IMR-90 (cell line): ENCODE measurements at regions not wholly inside any gene's neighbourhood (a gene's known extent, or its start where the extent isn't known, plus 50 kb on each side); places are given as distances from the start of the nearest gene placed in this dataset.

Experiments used
- BHLHE40 ChIP-seq: fragments of 150-350 bp; IDR thresholded peaks from 2 replicates; pipeline ENCODE4 v1.6.1; 2016; ENCODE audit warnings: mild to moderate bottlenecking, low read depth, low read length
- CEBPB ChIP-seq: IDR thresholded peaks from 2 replicates; pipeline ENCODE4 v1.6.1; 2012; ENCODE audit warnings: low read depth, low read length, improper control_type of control experiment
- CTCF ChIP-seq: conservative IDR thresholded peaks from 2 replicates; pipeline ENCODE4 v1.5.1; 2012; ENCODE audit warnings: mild to moderate bottlenecking, low read depth, low read length, improper control_type of control experiment
- MAFK ChIP-seq: IDR thresholded peaks from 2 replicates; pipeline ENCODE4 v1.6.1; 2012; ENCODE audit warnings: low read depth, low read length, improper control_type of control experiment
- MXI1 ChIP-seq: IDR thresholded peaks from 2 replicates; pipeline ENCODE4 v1.6.1; 2012; ENCODE audit warnings: low read depth, mild to moderate bottlenecking, low read length, moderate library complexity, borderline replicate concordance
- POLR2A ChIP-seq: IDR thresholded peaks from 2 replicates; pipeline ENCODE4 v1.6.1; 2012; ENCODE audit warnings: mild to moderate bottlenecking, low read depth, low read length
- RAD21 ChIP-seq: IDR thresholded peaks from 2 replicates; pipeline ENCODE4 v1.6.1; 2012; ENCODE audit warnings: low read length, improper control_type of control experiment
- USF2 ChIP-seq: fragments of 150-350 bp; IDR thresholded peaks from 2 replicates; pipeline ENCODE4 v1.6.1; 2017; ENCODE audit warnings: mild to moderate bottlenecking, antibody characterized with exemption, low read length, low read depth

GRCh38 chr6:213284-213683 is 79.0 kb upstream of the DUSP22 start:
- TF ChIP-seq CTCF: no peak
- TF ChIP-seq POLR2A: no peak
- no peak for TF ChIP-seq USF2
- no peak for TF ChIP-seq RAD21
- TF ChIP-seq BHLHE40: no peak
- no peak for TF ChIP-seq MAFK
- no peak for TF ChIP-seq CEBPB
- TF ChIP-seq MXI1: no peak
